GM18867 (cell line): ENCODE measurements at regions not wholly inside any gene's neighbourhood (a gene's known extent, or its start where the extent isn't known, plus 50 kb on each side); places are given as distances from the start of the nearest gene placed in this dataset.

ENCODE experiments used
- ATAC-seq: cut with Tn5 transposase; IDR thresholded peaks from one replicate; pipeline ENCODE4 v1.9.1; 2021; ENCODE audit warnings: mild to moderate bottlenecking, moderate library complexity; ENCODE audit not compliant: unreplicated experiment

GRCh38 chr18:24974431-24974830 lies 377.5 kb downstream of the ZNF521 start:
- ATAC-seq = no peak

GRCh38 chr18:24975496-24976372 lies 376.2 kb downstream of the ZNF521 start:
- no peak for ATAC-seq

- ATAC-seq = no peak
Measured at GRCh38 chr18:24976502-24976901, 375.5 kb downstream of the ZNF521 start.

GRCh38 chr18:24979235-24979634 lies 372.7 kb downstream of the ZNF521 start:
- ATAC-seq = no peak

- ATAC-seq = no peak
Measured at GRCh38 chr18:24982831-24983230, 369.1 kb downstream of the ZNF521 start.

- ATAC-seq = no peak
Measured at GRCh38 chr18:24983566-24984139, 368.3 kb downstream of the ZNF521 start.

GRCh38 chr18:24985586-24985985 lies 366.4 kb downstream of the ZNF521 start:
- ATAC-seq = no peak

GRCh38 chr18:24986666-24987302 lies 365.2 kb downstream of the ZNF521 start:
- ATAC-seq = no peak

GRCh38 chr18:24987303-24988252 lies 364.4 kb downstream of the ZNF521 start:
- no peak for ATAC-seq

GRCh38 chr18:24988253-24988840 lies 363.6 kb downstream of the ZNF521 start:
- ATAC-seq = no peak

- ATAC-seq = no peak
Measured at GRCh38 chr18:24989760-24990593, 362.0 kb downstream of the ZNF521 start.

- ATAC-seq = no peak
Measured at GRCh38 chr18:24990671-24991134, 361.3 kb downstream of the ZNF521 start.

- no peak for ATAC-seq
Measured at GRCh38 chr18:24991141-24992060, 360.6 kb downstream of the ZNF521 start.

- ATAC-seq = no peak
Measured at GRCh38 chr18:24992491-24992890, 359.5 kb downstream of the ZNF521 start.

GRCh38 chr18:24993628-24994027 lies 358.3 kb downstream of the ZNF521 start:
- no peak for ATAC-seq

- ATAC-seq = no peak
Measured at GRCh38 chr18:24995056-24995455, 356.9 kb downstream of the ZNF521 start.

- ATAC-seq = no peak
Measured at GRCh38 chr18:24995755-24996154, 356.2 kb downstream of the ZNF521 start.

- ATAC-seq = no peak
Measured at GRCh38 chr18:24999650-25000267, 352.2 kb downstream of the ZNF521 start.
